HG03469 (cell line): ENCODE measurements at regions not wholly inside any gene's neighbourhood (a gene's known extent, or its start where the extent isn't known, plus 50 kb on each side); places are given as distances from the start of the nearest gene placed in this dataset.

Experiments
- ATAC-seq: cut with Tn5 transposase; IDR thresholded peaks from one replicate; pipeline ENCODE4 v1.9.1; 2021; ENCODE audit warnings: mild to moderate bottlenecking, moderate library complexity, moderate number of reproducible peaks; ENCODE audit not compliant: unreplicated experiment

- ATAC-seq, result no peak
These were observed 54.1 kb upstream of the RPS23 start for GRCh38 chr5:82332064-82332855.

- no peak for ATAC-seq
These were observed 53.4 kb upstream of the RPS23 start for GRCh38 chr5:82331557-82331956.

GRCh38 chr5:82330530-82331270 is 52.5 kb upstream of the RPS23 start:
- no peak for ATAC-seq

GRCh38 chr5:82329393-82329792 is 51.2 kb upstream of the RPS23 start:
- no peak for ATAC-seq
